Transverse colon (tissue), 4 donors: ENCODE measurements at regions not wholly inside any gene's neighbourhood (a gene's known extent, or its start where the extent isn't known, plus 50 kb on each side); places are given as distances from the start of the nearest gene placed in this dataset.

ENCODE experiments used
- DNase-seq: peaks from one replicate; pipeline ENCODE4 v3.0.0-alpha.2; 2019
- H3K27ac ChIP-seq, 4 donors: fragments of 200-600 bp; sonication (generic); 2 replicates each; pipeline ENCODE4 v1.5.1; 2016 to 2018; ENCODE audit warnings: inconsistent platforms in 4 of 4
- H3K27me3 ChIP-seq: fragments of 200-600 bp; sonication (generic); 2 replicates; pipeline ENCODE4 v1.5.1; 2017; ENCODE audit warnings: inconsistent platforms
- H3K36me3 ChIP-seq, 4 donors: fragments of 200-600 bp; sonication (generic); 2 replicates each; pipeline ENCODE4 v1.5.1; 2017 to 2019; ENCODE audit warnings: inconsistent platforms in 4 of 4
- H3K4me1 ChIP-seq, 4 donors: fragments of 200-600 bp; sonication (generic); 2 replicates each; pipeline ENCODE4 v1.5.1; 2017 to 2020; ENCODE audit warnings: inconsistent platforms in 4 of 4
- H3K4me3 ChIP-seq, 4 donors: fragments of 200-600 bp; sonication (generic); 1 replicate in 1 of 4; 2 replicates in 3 of 4; pipeline versions ENCODE4 v1.5.1 to v1.6.1; 2017 to 2019; ENCODE audit warnings: inconsistent platforms in 4 of 4
- H3K9me3 ChIP-seq, 2 donors: fragments of 200-600 bp; sonication (generic); 2 replicates each; pipeline ENCODE4 v1.5.1; 2017 to 2019; ENCODE audit warnings: inconsistent platforms in 2 of 2
- CTCF ChIP-seq, 5 experiments: fragments of 200-600 bp in 3 of 5; fragments of 450-650 bp in 2 of 5; sonication (generic) in 3 of 5; IDR thresholded peaks; 1 replicate in 2 of 5; 2 replicates in 3 of 5; pipeline ENCODE4 v1.5.1; 2016 to 2017; ENCODE audit warnings: antibody characterized with exemption in 5 of 5, inconsistent platforms in 3 of 5, mild to moderate bottlenecking in 2 of 5, moderate library complexity in 1 of 5
- EP300 ChIP-seq: sonication (generic); formaldehyde crosslinking; IDR thresholded peaks from one replicate; pipeline ENCODE4 v1.6.1; 2017; ENCODE audit warnings: antibody characterized with exemption, low read depth
- POLR2A ChIP-seq: fragments of 450-650 bp; IDR thresholded peaks from one replicate; pipeline ENCODE4 v1.6.1; 2016; ENCODE audit warnings: antibody characterized with exemption, mild to moderate bottlenecking, moderate library complexity
- POLR2AphosphoS5 ChIP-seq, 3 donors: sonication (generic); formaldehyde crosslinking; IDR thresholded peaks; one replicate each; pipeline ENCODE4 v1.6.1; 2016; ENCODE audit warnings: antibody characterized with exemption in 3 of 3
- WGBS, 2 donors: methylation state at CpG; one replicate each; pipeline ENCODE4 v1.1.5; 2018; ENCODE audit warnings: low coverage in 1 of 2; 5-methylcytosine and 5-hydroxymethylcytosine counted together
- in situ Hi-C, 4 donors: fragments of 200-750 bp; cut with MboI; loops; one replicate each; pipeline versions ENCODE4 v1.15.0 to v1.15.1; 2017; ENCODE audit warnings: low sequenced_read_pairs in 3 of 4, low pct_ligation_motif_present in 1 of 4, low pct_unique_long_range_greater_than_20kb in 1 of 4
- intact Hi-C: fragments of 100-400 bp; cut with DNase I; formaldehyde crosslinking; loops from one replicate; pipeline ENCODE4 v1.15.1; 2023; ENCODE audit warnings: low total_unique reads

- Histone ChIP-seq H3K9me3 (no peaks in the 10 kb centered on the region), H3K27ac (no peak overlapping the region), H3K36me3 (no peaks in the 10 kb centered on the region), H3K4me3 (no peak overlapping the region), H3K27me3 (no peaks in the 10 kb centered on the region), H3K4me1 (no peaks in the 10 kb centered on the region)
- DNase-seq: no peak
- intact Hi-C loops (no loop called here), in situ Hi-C loops (no loop called here)
- WGBS, 2 donors: 32 to 36% methylated on average over 5 of the region's 5 CpGs
- TF ChIP-seq POLR2AphosphoS5 (IDR thresholded peaks at IDR 0.05) (no peak), EP300 (no peak), POLR2A (no peak), CTCF (IDR thresholded peaks at IDR 0.05) (no peak)
These were observed 137.3 kb upstream of the FNDC3A start for GRCh38 chr13:48838193-48838973.

- DNase-seq: no peak
- no peak overlapping the region for H3K4me3 ChIP-seq
- TF ChIP-seq EP300 (no peak), POLR2AphosphoS5 (IDR thresholded peaks at IDR 0.05) (no peak), POLR2A (no peak)
- intact Hi-C loops: no loop called here
- in situ Hi-C loops: no loop called here
- H3K36me3 ChIP-seq: no peaks in the 10 kb centered on the region
- no peaks in the 10 kb centered on the region for H3K27me3 ChIP-seq
- 69 to 86% methylated on average over 3 of the region's 3 CpGs for WGBS, 2 donors
- H3K4me1 ChIP-seq: no peaks in the 10 kb centered on the region
- no peak overlapping the region for H3K27ac ChIP-seq
- H3K9me3 ChIP-seq: no peaks in the 10 kb centered on the region
These were observed 136.5 kb upstream of the FNDC3A start for GRCh38 chr13:48839171-48839570.

GRCh38 chr13:48840366-48840765 lies 135.3 kb upstream of the FNDC3A start:
- no peak overlapping the region for H3K4me3 ChIP-seq
- TF ChIP-seq EP300: no peak
- TF ChIP-seq CTCF (IDR thresholded peaks at IDR 0.05): no peak
- TF ChIP-seq POLR2A: no peak
- TF ChIP-seq POLR2AphosphoS5 (IDR thresholded peaks at IDR 0.05): no peak
- DNase-seq: no peak
- no peaks in the 10 kb centered on the region for H3K36me3 ChIP-seq
- WGBS, 2 donors: 82 to 100% methylated on average over 1 of the region's 1 CpG
- H3K27ac ChIP-seq: no peak overlapping the region
- H3K4me1 ChIP-seq: no peaks in the 10 kb centered on the region
- intact Hi-C loops (no loop called here), in situ Hi-C loops (no loop called here)
- H3K9me3 ChIP-seq: no peaks in the 10 kb centered on the region
- no peaks in the 10 kb centered on the region for H3K27me3 ChIP-seq

GRCh38 chr13:48842316-48842715 lies 133.4 kb upstream of the FNDC3A start:
- intact Hi-C loops: no loop called here
- no peak overlapping the region for H3K27ac ChIP-seq
- no peak for DNase-seq
- no peaks in the 10 kb centered on the region for H3K9me3 ChIP-seq
- H3K4me1 ChIP-seq: no peaks in the 10 kb centered on the region
- H3K4me3 ChIP-seq: no peak overlapping the region
- H3K27me3 ChIP-seq: no peaks in the 10 kb centered on the region
- TF ChIP-seq POLR2A: no peak
- TF ChIP-seq POLR2AphosphoS5 (IDR thresholded peaks at IDR 0.05): no peak
- no peak for TF ChIP-seq CTCF (IDR thresholded peaks at IDR 0.05)
- TF ChIP-seq EP300: no peak
- no peaks in the 10 kb centered on the region for H3K36me3 ChIP-seq
- in situ Hi-C loops: no loop called here
